ENCODE measurements at regions not wholly inside any gene's neighbourhood (a gene's known extent, or its start where the extent isn't known, plus 50 kb on each side); places are given as distances from the start of the nearest gene placed in this dataset.
"Not testable (repeated sequence)": the region's sequence is repeated elsewhere in the genome, so short reads cannot be mapped to it uniquely, and the experiment has no call there.

DNA sequence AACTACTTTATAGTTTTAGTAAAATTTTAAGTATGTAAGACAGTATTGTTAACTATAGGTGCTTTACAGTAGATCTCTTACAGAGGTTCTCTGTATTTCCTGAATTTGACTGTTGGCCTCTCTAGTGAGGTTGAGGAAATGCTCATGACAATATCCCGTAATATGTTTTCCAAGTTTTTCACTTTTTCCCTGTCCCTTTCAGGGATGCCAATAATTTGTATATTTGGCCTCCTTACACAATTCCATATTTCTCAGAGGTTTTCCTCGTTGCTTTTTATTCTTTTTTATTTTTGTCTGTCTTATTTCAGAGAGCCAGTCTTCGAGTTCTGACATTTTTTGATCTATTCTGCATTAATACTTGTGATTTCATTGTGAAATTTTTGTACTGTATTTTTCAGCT lies 233.7 kb upstream of the PDE3A start:
- no peaks in the 10 kb centered on the region for H3K27me3 ChIP-seq (ENCODE audit: control insufficient read depth, insufficient read depth, low read length, poor library complexity, severe bottlenecking)
- no peak overlapping the region for H3K27ac ChIP-seq (ENCODE audit: insufficient read depth, low read depth, low read length, poor library complexity, severe bottlenecking)
- H3K9me3 ChIP-seq (ENCODE audit: control insufficient read depth, low read length) = no peaks in the 10 kb centered on the region
- H3K4me1 ChIP-seq (ENCODE audit: control insufficient read depth, insufficient read depth, low read length) = no peaks in the 10 kb centered on the region
- no peaks in the 10 kb centered on the region for H3K36me3 ChIP-seq (ENCODE audit: control insufficient read depth, insufficient read depth, low read length)
- no peak overlapping the region for H3K4me3 ChIP-seq (ENCODE audit: insufficient read depth, low read depth, low read length)
- 69 to 81% methylated on average over 3 of the region's 3 CpGs for WGBS, 2 experiments

GRCh38 chr12:20140751-20141150 lies 227.6 kb upstream of the PDE3A start:
- no peaks in the 10 kb centered on the region for H3K36me3 ChIP-seq (ENCODE audit: control insufficient read depth, insufficient read depth, low read length)
- no peak overlapping the region for H3K27ac ChIP-seq (ENCODE audit: insufficient read depth, low read depth, low read length, poor library complexity, severe bottlenecking)
- WGBS, 2 experiments = 92 to 93% methylated on average over 3 of the region's 3 CpGs
- H3K9me3 ChIP-seq (ENCODE audit: control insufficient read depth, low read length) = no peaks in the 10 kb centered on the region
- no peak overlapping the region for H3K4me3 ChIP-seq (ENCODE audit: insufficient read depth, low read depth, low read length)
- H3K27me3 ChIP-seq (ENCODE audit: control insufficient read depth, insufficient read depth, low read length, poor library complexity, severe bottlenecking) = no peaks in the 10 kb centered on the region
- H3K4me1 ChIP-seq (ENCODE audit: control insufficient read depth, insufficient read depth, low read length) = no peaks in the 10 kb centered on the region

GRCh38 chr12:20142316-20142715 lies 226.0 kb upstream of the PDE3A start:
- Histone ChIP-seq H3K9me3 (ENCODE audit: control insufficient read depth, low read length) (no peaks in the 10 kb centered on the region), H3K36me3 (ENCODE audit: control insufficient read depth, insufficient read depth, low read length) (no peaks in the 10 kb centered on the region), H3K27me3 (ENCODE audit: control insufficient read depth, insufficient read depth, low read length, poor library complexity, severe bottlenecking) (no peaks in the 10 kb centered on the region), H3K4me1 (ENCODE audit: control insufficient read depth, insufficient read depth, low read length) (no peaks in the 10 kb centered on the region), H3K27ac (ENCODE audit: insufficient read depth, low read depth, low read length, poor library complexity, severe bottlenecking) (no peak overlapping the region), H3K4me3 (ENCODE audit: insufficient read depth, low read depth, low read length) (no peak overlapping the region)
- WGBS, 2 experiments = 94 to 97% methylated on average over 1 of the region's 1 CpG

DNA sequence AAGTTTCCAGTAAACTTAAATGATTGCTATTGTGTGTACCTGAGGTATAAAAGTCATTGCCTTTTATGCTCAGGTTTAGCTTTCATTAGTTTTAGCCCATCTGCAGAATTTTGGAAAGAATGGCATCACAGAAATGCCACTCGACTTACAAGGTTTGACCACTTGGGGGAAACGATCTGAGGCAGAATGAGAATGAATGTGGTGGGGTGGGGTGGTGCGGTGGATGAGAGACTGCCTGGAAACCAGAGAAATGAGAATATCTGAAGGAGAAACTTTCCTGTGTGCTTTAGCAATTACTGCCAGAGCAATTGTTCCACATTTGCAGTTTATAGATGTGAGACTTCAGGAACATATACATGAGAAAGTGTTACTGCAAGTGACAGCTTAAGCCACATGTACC lies 225.4 kb upstream of the PDE3A start:
- H3K27ac ChIP-seq (ENCODE audit: insufficient read depth, low read depth, low read length, poor library complexity, severe bottlenecking) = no peak overlapping the region
- 63% methylated on average over 3 of the region's 3 CpGs for WGBS, 2 experiments

GRCh38 chr12:20144341-20144740 lies 224.0 kb upstream of the PDE3A start:
- Histone ChIP-seq H3K4me3 (ENCODE audit: insufficient read depth, low read depth, low read length) (no peak overlapping the region), H3K27ac (ENCODE audit: insufficient read depth, low read depth, low read length, poor library complexity, severe bottlenecking) (no peak overlapping the region), H3K9me3 (ENCODE audit: control insufficient read depth, low read length) (no peaks in the 10 kb centered on the region), H3K4me1 (ENCODE audit: control insufficient read depth, insufficient read depth, low read length) (no peaks in the 10 kb centered on the region), H3K27me3 (ENCODE audit: control insufficient read depth, insufficient read depth, low read length, poor library complexity, severe bottlenecking) (no peaks in the 10 kb centered on the region), H3K36me3 (ENCODE audit: control insufficient read depth, insufficient read depth, low read length) (no peaks in the 10 kb centered on the region)
- WGBS, 2 experiments = 83 to 87% methylated on average over 2 to 3 of the region's 3 CpGs

More for the DNA sequence above, 225.4 kb upstream of the PDE3A start:
- H3K27me3 ChIP-seq (ENCODE audit: control insufficient read depth, insufficient read depth, low read length, poor library complexity, severe bottlenecking) = no peaks in the 10 kb centered on the region
- H3K9me3 ChIP-seq (ENCODE audit: control insufficient read depth, low read length) = no peaks in the 10 kb centered on the region
- no peaks in the 10 kb centered on the region for H3K36me3 ChIP-seq (ENCODE audit: control insufficient read depth, insufficient read depth, low read length)
- no peak overlapping the region for H3K4me3 ChIP-seq (ENCODE audit: insufficient read depth, low read depth, low read length)
- no peaks in the 10 kb centered on the region for H3K4me1 ChIP-seq (ENCODE audit: control insufficient read depth, insufficient read depth, low read length)

- whole genome bisulfite sequencing, 2 experiments = 91% methylated on average over 1 of the region's 1 CpG; no CpG with 5 or more reads in 1 of the 2 experiments
- Histone ChIP-seq H3K36me3 (ENCODE audit: control insufficient read depth, insufficient read depth, low read length) (no peaks in the 10 kb centered on the region), H3K27ac (ENCODE audit: insufficient read depth, low read depth, low read length, poor library complexity, severe bottlenecking) (no peak overlapping the region)
Measured at GRCh38 chr12:20148241-20148640, 220.1 kb upstream of the PDE3A start.

DNA sequence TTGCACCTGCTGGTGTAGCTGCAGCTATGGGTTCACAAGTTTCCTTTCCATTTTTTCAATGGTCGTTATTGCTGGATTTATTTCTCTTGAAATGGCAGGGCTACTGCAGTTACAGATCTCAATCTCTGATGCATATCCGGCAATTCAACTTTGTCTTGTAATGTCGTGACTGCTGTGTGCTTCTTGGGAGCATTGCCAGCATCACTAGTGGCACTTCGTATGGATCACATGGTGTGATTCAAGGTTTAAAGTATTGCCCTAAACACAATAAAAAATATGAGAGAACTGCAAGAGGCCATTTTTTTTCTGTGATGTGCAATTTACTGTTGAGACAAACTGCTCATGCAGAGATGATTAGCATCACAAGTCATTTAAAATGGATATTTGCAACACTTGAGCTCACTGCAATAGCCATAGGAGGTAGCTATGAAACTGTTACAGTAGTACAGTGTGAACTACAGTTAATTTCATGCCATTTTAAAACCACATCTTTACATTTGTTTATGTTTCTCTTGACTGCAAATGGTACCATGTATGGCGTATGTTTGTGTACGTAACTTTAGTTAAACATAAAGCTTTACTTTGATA lies 217.4 kb upstream of the PDE3A start:
- Histone ChIP-seq H3K27me3 (ENCODE audit: control insufficient read depth, insufficient read depth, low read length, poor library complexity, severe bottlenecking) (no peaks in the 10 kb centered on the region), H3K4me1 (ENCODE audit: control insufficient read depth, insufficient read depth, low read length) (no peaks in the 10 kb centered on the region), H3K36me3 (ENCODE audit: control insufficient read depth, insufficient read depth, low read length) (no peaks in the 10 kb centered on the region), H3K27ac (ENCODE audit: insufficient read depth, low read depth, low read length, poor library complexity, severe bottlenecking) (no peak overlapping the region), H3K9me3 (ENCODE audit: control insufficient read depth, low read length) (no peaks in the 10 kb centered on the region), H3K4me3 (ENCODE audit: insufficient read depth, low read depth, low read length) (no peak overlapping the region)
- WGBS, 2 experiments = 89 to 92% methylated on average over 4 of the region's 6 CpGs

More at GRCh38 chr12:20148241-20148640, 220.1 kb upstream of the PDE3A start:
- Histone ChIP-seq H3K27me3 (ENCODE audit: control insufficient read depth, insufficient read depth, low read length, poor library complexity, severe bottlenecking) (no peaks in the 10 kb centered on the region), H3K9me3 (ENCODE audit: control insufficient read depth, low read length) (no peaks in the 10 kb centered on the region), H3K4me1 (ENCODE audit: control insufficient read depth, insufficient read depth, low read length) (no peaks in the 10 kb centered on the region), H3K4me3 (ENCODE audit: insufficient read depth, low read depth, low read length) (no peak overlapping the region)

GRCh38 chr12:20154052-20154451 lies 214.3 kb upstream of the PDE3A start:
- Histone ChIP-seq H3K36me3 (ENCODE audit: control insufficient read depth, insufficient read depth, low read length) (no peaks in the 10 kb centered on the region), H3K9me3 (ENCODE audit: control insufficient read depth, low read length) (no peaks in the 10 kb centered on the region)

DNA sequence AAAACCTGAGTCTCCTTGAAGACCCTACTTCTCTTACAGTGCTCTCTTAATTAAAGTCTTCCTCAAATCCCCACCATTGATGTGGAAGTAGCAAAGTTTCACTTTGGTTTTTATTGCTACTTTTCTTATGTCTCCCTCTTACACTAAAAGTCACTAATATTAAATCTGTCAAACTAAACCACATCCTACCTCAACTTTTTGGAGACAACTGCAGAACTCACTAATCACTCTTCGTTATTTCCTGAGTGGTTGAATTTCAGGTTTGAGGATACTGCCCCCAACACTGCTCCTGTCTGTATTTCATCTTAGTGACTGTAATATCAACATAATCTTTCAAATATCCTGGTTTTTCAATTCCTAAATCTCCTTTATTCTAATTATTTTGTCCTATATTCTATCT lies 213.0 kb upstream of the PDE3A start:
- H3K27ac ChIP-seq (ENCODE audit: insufficient read depth, low read depth, low read length, poor library complexity, severe bottlenecking) = no peak overlapping the region
- 98 to 100% methylated on average over 1 of the region's 1 CpG for WGBS, 2 experiments
- H3K4me3 ChIP-seq (ENCODE audit: insufficient read depth, low read depth, low read length) = no peak overlapping the region
- H3K9me3 ChIP-seq (ENCODE audit: control insufficient read depth, low read length) = no peaks in the 10 kb centered on the region
- no peaks in the 10 kb centered on the region for H3K4me1 ChIP-seq (ENCODE audit: control insufficient read depth, insufficient read depth, low read length)
- H3K36me3 ChIP-seq (ENCODE audit: control insufficient read depth, insufficient read depth, low read length) = no peaks in the 10 kb centered on the region
- H3K27me3 ChIP-seq (ENCODE audit: control insufficient read depth, insufficient read depth, low read length, poor library complexity, severe bottlenecking) = no peaks in the 10 kb centered on the region

More at GRCh38 chr12:20154052-20154451, 214.3 kb upstream of the PDE3A start:
- H3K27me3 ChIP-seq (ENCODE audit: control insufficient read depth, insufficient read depth, low read length, poor library complexity, severe bottlenecking) = no peaks in the 10 kb centered on the region
- no peak overlapping the region for H3K27ac ChIP-seq (ENCODE audit: insufficient read depth, low read depth, low read length, poor library complexity, severe bottlenecking)
- H3K4me3 ChIP-seq (ENCODE audit: insufficient read depth, low read depth, low read length) = no peak overlapping the region
- 95 to 100% methylated on average over 1 of the region's 1 CpG for WGBS, 2 experiments
- no peaks in the 10 kb centered on the region for H3K4me1 ChIP-seq (ENCODE audit: control insufficient read depth, insufficient read depth, low read length)

- not testable (repeated sequence) for H3K9me3 ChIP-seq (ENCODE audit: control insufficient read depth, low read length); H3K4me1 ChIP-seq (ENCODE audit: control insufficient read depth, insufficient read depth, low read length); H3K27ac ChIP-seq (ENCODE audit: insufficient read depth, low read depth, low read length, poor library complexity, severe bottlenecking); H3K4me3 ChIP-seq (ENCODE audit: insufficient read depth, low read depth, low read length); H3K27me3 ChIP-seq (ENCODE audit: control insufficient read depth, insufficient read depth, low read length, poor library complexity, severe bottlenecking); H3K36me3 ChIP-seq (ENCODE audit: control insufficient read depth, insufficient read depth, low read length)
- 83 to 94% methylated on average over 4 of the region's 4 CpGs for WGBS, 2 experiments
Measured at GRCh38 chr12:20160899-20161298, 207.4 kb upstream of the PDE3A start.
